T-helper 17 cell (primary cell): ENCODE measurements at regions not wholly inside any gene's neighbourhood (a gene's known extent, or its start where the extent isn't known, plus 50 kb on each side); places are given as distances from the start of the nearest gene placed in this dataset.
"Not testable (repeated sequence)": the region's sequence is repeated elsewhere in the genome, so short reads cannot be mapped to it uniquely, and the experiment has no call there.

Experiments used
- ATAC-seq: fragments of 150-1000 bp; cut with Tn5 transposase; 2 replicates; pipeline ENCODE4 v1.10.0; 2021; ENCODE audit warnings: mild to moderate bottlenecking, moderate library complexity
- DNase-seq, 3 donors: peaks; one replicate each; pipeline versions ENCODE4 v3.0.0 to v3.0.0-alpha.2; 2020 to 2021
- H3K9me3 ChIP-seq: one replicate; pipeline ENCODE4 v1.7.0; 2013; ENCODE audit warnings: low read length, mild to moderate bottlenecking; ENCODE audit not compliant: control insufficient read depth, poor library complexity, severe bottlenecking
- H3K27ac Mint-ChIP-seq: one replicate; pipeline ENCODE4 v1.8.0; 2022; ENCODE audit warnings: mild to moderate bottlenecking, moderate library complexity, mixed read lengths
- H3K27me3 Mint-ChIP-seq: one replicate; pipeline ENCODE4 v1.8.0; 2022; ENCODE audit warnings: mixed read lengths
- H3K36me3 Mint-ChIP-seq: one replicate; pipeline ENCODE4 v1.8.0; 2022; ENCODE audit warnings: low read depth, mixed read lengths
- H3K4me1 Mint-ChIP-seq: one replicate; pipeline ENCODE4 v1.8.0; 2022; ENCODE audit warnings: mild to moderate bottlenecking, mixed read lengths
- H3K4me3 Mint-ChIP-seq: one replicate; pipeline ENCODE4 v1.8.0; 2022; ENCODE audit warnings: mild to moderate bottlenecking, moderate library complexity, mixed read lengths

- H3K4me3 Mint-ChIP-seq, result no peak overlapping the region
- no peak for ATAC-seq
- DNase-seq, result no peak
- no peaks in the 10 kb centered on the region for H3K36me3 Mint-ChIP-seq
- H3K4me1 Mint-ChIP-seq, result peaks cover 7% of the 10 kb centered on the region
- H3K27me3 Mint-ChIP-seq, result no peaks in the 10 kb centered on the region
- H3K9me3 ChIP-seq, result no peaks in the 10 kb centered on the region
- H3K27ac Mint-ChIP-seq, result no peak overlapping the region
Measured at GRCh38 chr12:92413286-92413685, 267.6 kb upstream of the BTG1 start.

- no peak for ATAC-seq
- H3K4me3 Mint-ChIP-seq, result no peak overlapping the region
Measured at GRCh38 chr12:92412856-92413255, 267.2 kb upstream of the BTG1 start.

GRCh38 chr12:92411687-92412086 lies 266.0 kb upstream of the BTG1 start:
- Mint-ChIP-seq H3K4me1 (peaks cover 15% of the 10 kb centered on the region), H3K27me3 (no peaks in the 10 kb centered on the region), H3K36me3 (no peaks in the 10 kb centered on the region), H3K4me3 (no peak overlapping the region), H3K27ac (no peak overlapping the region)
- no peaks in the 10 kb centered on the region for H3K9me3 ChIP-seq
- ATAC-seq, result no peak
- no peak for DNase-seq

More at GRCh38 chr12:92412856-92413255, 267.2 kb upstream of the BTG1 start:
- no peak for DNase-seq
- no peaks in the 10 kb centered on the region for H3K9me3 ChIP-seq
- H3K27ac Mint-ChIP-seq, result no peak overlapping the region
- H3K36me3 Mint-ChIP-seq, result no peaks in the 10 kb centered on the region
- H3K27me3 Mint-ChIP-seq, result no peaks in the 10 kb centered on the region
- H3K4me1 Mint-ChIP-seq, result peaks cover 10% of the 10 kb centered on the region

GRCh38 chr12:92408072-92408900 lies 262.6 kb upstream of the BTG1 start:
- H3K4me1 Mint-ChIP-seq, result peaks cover 31% of the 10 kb centered on the region
- peak in 1 of 3 donors; percentile 29 for DNase-seq
- peak overlapping the region; percentile 1 for H3K27ac Mint-ChIP-seq

GRCh38 chr12:92406404-92407070 lies 260.9 kb upstream of the BTG1 start:
- not testable (repeated sequence) for ATAC-seq, DNase-seq, H3K9me3 ChIP-seq, H3K27me3 Mint-ChIP-seq, H3K36me3 Mint-ChIP-seq, H3K4me3 Mint-ChIP-seq
- Mint-ChIP-seq H3K4me1 (peaks cover 35% of the 10 kb centered on the region), H3K27ac (peak overlapping the region; percentile 96)

More at GRCh38 chr12:92408072-92408900, 262.6 kb upstream of the BTG1 start:
- Mint-ChIP-seq H3K27me3 (no peaks in the 10 kb centered on the region), H3K36me3 (no peaks in the 10 kb centered on the region), H3K4me3 (no peak overlapping the region)
- H3K9me3 ChIP-seq, result no peaks in the 10 kb centered on the region
- no peak for ATAC-seq

GRCh38 chr12:92405801-92406251 lies 260.2 kb upstream of the BTG1 start:
- not testable (repeated sequence) for H3K36me3 Mint-ChIP-seq, H3K9me3 ChIP-seq, ATAC-seq, H3K27me3 Mint-ChIP-seq, DNase-seq
- Mint-ChIP-seq H3K4me3 (peak overlapping the region; percentile 46), H3K4me1 (peaks cover 36% of the 10 kb centered on the region), H3K27ac (peak overlapping the region; percentile 96)

- Mint-ChIP-seq H3K36me3 (no peaks in the 10 kb centered on the region), H3K4me1 (peaks cover 42% of the 10 kb centered on the region), H3K27me3 (no peaks in the 10 kb centered on the region), H3K4me3 (no peak overlapping the region), H3K27ac (peak overlapping the region; percentile 96)
- ATAC-seq, result no peak
- DNase-seq, result no peak
- H3K9me3 ChIP-seq, result no peaks in the 10 kb centered on the region
Measured at GRCh38 chr12:92404921-92405320, 259.3 kb upstream of the BTG1 start.

- H3K9me3 ChIP-seq, result no peaks in the 10 kb centered on the region
- DNase-seq (no peak), ATAC-seq (peak; percentile 4)
- Mint-ChIP-seq H3K4me3 (peak overlapping the region; percentile 16), H3K36me3 (no peaks in the 10 kb centered on the region), H3K27ac (peak overlapping the region; percentile 96), H3K4me1 (peaks cover 47% of the 10 kb centered on the region), H3K27me3 (no peaks in the 10 kb centered on the region)
Measured at GRCh38 chr12:92404259-92404894, 258.7 kb upstream of the BTG1 start.

GRCh38 chr12:92403210-92404175 lies 257.8 kb upstream of the BTG1 start:
- no peaks in the 10 kb centered on the region for H3K36me3 Mint-ChIP-seq
- DNase-seq (peak in 2 of 3 donors; percentile 25 to 30), ATAC-seq (peak; percentile 85)
- peaks cover 55% of the 10 kb centered on the region for H3K4me1 Mint-ChIP-seq
- H3K9me3 ChIP-seq, result no peaks in the 10 kb centered on the region
- peak overlapping the region; percentile 96 for H3K27ac Mint-ChIP-seq
- peak overlapping the region; percentile 16 for H3K4me3 Mint-ChIP-seq
- no peaks in the 10 kb centered on the region for H3K27me3 Mint-ChIP-seq

GRCh38 chr12:92402415-92402814 lies 256.8 kb upstream of the BTG1 start:
- Mint-ChIP-seq H3K4me3 (no peak overlapping the region), H3K36me3 (no peaks in the 10 kb centered on the region), H3K27me3 (no peaks in the 10 kb centered on the region), H3K27ac (peak overlapping the region; percentile 96), H3K4me1 (peaks cover 57% of the 10 kb centered on the region)
- DNase-seq (no peak), ATAC-seq (no peak)
- H3K9me3 ChIP-seq, result no peaks in the 10 kb centered on the region

GRCh38 chr12:92400006-92400405 lies 254.4 kb upstream of the BTG1 start:
- Mint-ChIP-seq H3K36me3 (no peaks in the 10 kb centered on the region), H3K27ac (peak overlapping the region; percentile 96), H3K4me3 (peak overlapping the region; percentile 64), H3K27me3 (no peaks in the 10 kb centered on the region), H3K4me1 (peaks cover 64% of the 10 kb centered on the region)
- DNase-seq (no peak), ATAC-seq (no peak)
- H3K9me3 ChIP-seq, result no peaks in the 10 kb centered on the region

- Mint-ChIP-seq H3K36me3 (no peaks in the 10 kb centered on the region), H3K27ac (peak overlapping the region; percentile 96), H3K27me3 (no peaks in the 10 kb centered on the region), H3K4me3 (peak overlapping the region; percentile 64), H3K4me1 (peaks cover 58% of the 10 kb centered on the region)
- ATAC-seq (peak; percentile 88), DNase-seq (no peak)
- no peaks in the 10 kb centered on the region for H3K9me3 ChIP-seq
Measured at GRCh38 chr12:92398565-92399309, 253.1 kb upstream of the BTG1 start.
